Gastrocnemius medialis (tissue), 4 donors: ENCODE measurements at regions not wholly inside any gene's neighbourhood (a gene's known extent, or its start where the extent isn't known, plus 50 kb on each side); places are given as distances from the start of the nearest gene placed in this dataset.

Source experiments
- ATAC-seq, 2 donors: fragments of 150-250 bp; one replicate each; pipeline ENCODE4 v1.9.1; 2016
- DNase-seq, 2 donors: peaks; one replicate each; pipeline ENCODE4 v3.0.0-alpha.2; 2019
- H3K27ac ChIP-seq, 4 donors: fragments of 200-600 bp; sonication (generic); 1 replicate in 1 of 4; 2 replicates in 3 of 4; pipeline ENCODE4 v1.5.1; 2016 to 2018; ENCODE audit warnings: mild to moderate bottlenecking in 2 of 4, moderate library complexity in 1 of 4
- H3K27me3 ChIP-seq, 3 donors: fragments of 200-600 bp; sonication (generic) in 2 of 3; 1 replicate in 1 of 3; 2 replicates in 2 of 3; pipeline versions ENCODE4 v1.5.1 to v1.6.0; 2016 to 2019; ENCODE audit warnings: mild to moderate bottlenecking in 1 of 3, moderate library complexity in 1 of 3
- H3K36me3 ChIP-seq, 2 donors: fragments of 200-600 bp; sonication (generic) in 1 of 2; one replicate each; pipeline ENCODE4 v1.5.1; 2017 to 2018
- H3K4me1 ChIP-seq, 2 donors: fragments of 200-600 bp; sonication (generic) in 1 of 2; one replicate each; pipeline ENCODE4 v1.5.1; 2016 to 2017; ENCODE audit warnings: mild to moderate bottlenecking in 2 of 2
- H3K4me3 ChIP-seq, 4 donors: fragments of 200-600 bp; sonication (generic) in 3 of 4; 1 replicate in 1 of 4; 2 replicates in 3 of 4; pipeline ENCODE4 v1.5.1; 2016 to 2019; ENCODE audit warnings: mild to moderate bottlenecking in 2 of 4
- H3K9me3 ChIP-seq, 3 donors: fragments of 200-600 bp; sonication (generic) in 2 of 3; 1 replicate in 1 of 3; 2 replicates in 2 of 3; pipeline ENCODE4 v1.5.1; 2016 to 2019
- POLR2A ChIP-seq, 2 donors: fragments of 450-650 bp; IDR thresholded peaks; one replicate each; pipeline ENCODE4 v1.6.1; 2017; ENCODE audit warnings: antibody characterized with exemption in 2 of 2, mild to moderate bottlenecking in 2 of 2, moderate library complexity in 2 of 2
- in situ Hi-C, 4 donors: fragments of 200-750 bp; cut with MboI; loops; one replicate each; pipeline versions ENCODE4 v1.15.0 to v1.8.0; 2017; ENCODE audit warnings: low sequenced_read_pairs in 4 of 4
- intact Hi-C: fragments of 100-400 bp; cut with DNase I; formaldehyde crosslinking; loops from one replicate; pipeline ENCODE4 v1.15.1; 2023; ENCODE audit warnings: low total_unique reads
- TF ChIP-seq, protein P1 (sequence below), 5 experiments: fragments of 450-650 bp in 3 of 5; fragments of 200-600 bp in 2 of 5; sonication (generic) in 2 of 5; IDR thresholded peaks in 4 of 5; conservative IDR thresholded peaks in 1 of 5; 1 replicate in 4 of 5; 2 replicates in 1 of 5; pipeline ENCODE4 v1.5.1; 2016 to 2019; ENCODE audit warnings: antibody characterized with exemption in 5 of 5, mild to moderate bottlenecking in 3 of 5, moderate library complexity in 3 of 5

DNA sequence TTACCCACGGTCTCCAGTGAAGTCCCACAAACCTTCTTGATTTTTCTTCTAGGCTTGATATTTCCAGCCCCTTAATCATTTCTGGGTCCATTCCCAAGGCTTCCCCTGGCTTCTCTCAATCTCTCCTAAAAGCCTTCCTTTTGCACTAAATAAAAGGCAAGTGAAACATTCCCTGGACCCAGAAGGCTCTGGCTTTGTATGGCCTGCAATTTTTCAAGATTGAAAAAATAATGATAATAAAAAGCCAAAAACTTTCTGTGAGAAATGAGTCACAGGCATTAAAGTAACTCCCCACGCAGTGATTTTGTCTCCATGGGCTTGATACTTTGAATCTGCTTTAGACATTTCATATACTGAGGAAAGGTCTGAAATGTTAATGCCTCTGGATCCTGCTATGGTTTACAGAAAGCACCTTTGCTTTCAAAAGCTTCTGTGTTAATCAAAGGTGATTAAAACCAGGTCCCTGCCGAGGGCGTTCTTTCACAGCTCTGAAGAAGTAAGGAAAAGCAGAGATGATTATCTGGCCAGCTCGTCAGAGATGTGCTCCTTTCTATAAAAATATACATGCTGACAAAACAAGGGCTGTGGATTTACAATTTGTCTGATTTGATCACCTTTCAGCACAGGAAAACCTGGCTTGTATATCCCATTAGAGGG lies 118.9 kb upstream of the TMEM72 start:
- DNase-seq: no peak
- no peak for ATAC-seq
- no peaks in the 10 kb centered on the region for H3K9me3 ChIP-seq
- intact Hi-C loops (no loop called here), in situ Hi-C loops (no loop called here)
- H3K36me3 ChIP-seq: no peaks in the 10 kb centered on the region
- H3K27me3 ChIP-seq: no peaks in the 10 kb centered on the region
- TF ChIP-seq, protein P1, sequence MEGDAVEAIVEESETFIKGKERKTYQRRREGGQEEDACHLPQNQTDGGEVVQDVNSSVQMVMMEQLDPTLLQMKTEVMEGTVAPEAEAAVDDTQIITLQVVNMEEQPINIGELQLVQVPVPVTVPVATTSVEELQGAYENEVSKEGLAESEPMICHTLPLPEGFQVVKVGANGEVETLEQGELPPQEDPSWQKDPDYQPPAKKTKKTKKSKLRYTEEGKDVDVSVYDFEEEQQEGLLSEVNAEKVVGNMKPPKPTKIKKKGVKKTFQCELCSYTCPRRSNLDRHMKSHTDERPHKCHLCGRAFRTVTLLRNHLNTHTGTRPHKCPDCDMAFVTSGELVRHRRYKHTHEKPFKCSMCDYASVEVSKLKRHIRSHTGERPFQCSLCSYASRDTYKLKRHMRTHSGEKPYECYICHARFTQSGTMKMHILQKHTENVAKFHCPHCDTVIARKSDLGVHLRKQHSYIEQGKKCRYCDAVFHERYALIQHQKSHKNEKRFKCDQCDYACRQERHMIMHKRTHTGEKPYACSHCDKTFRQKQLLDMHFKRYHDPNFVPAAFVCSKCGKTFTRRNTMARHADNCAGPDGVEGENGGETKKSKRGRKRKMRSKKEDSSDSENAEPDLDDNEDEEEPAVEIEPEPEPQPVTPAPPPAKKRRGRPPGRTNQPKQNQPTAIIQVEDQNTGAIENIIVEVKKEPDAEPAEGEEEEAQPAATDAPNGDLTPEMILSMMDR (IDR thresholded peaks at IDR 0.05 in 4 of 5, conservative IDR thresholded peaks at IDR 0.05 in 1 of 5): no peak
- no peaks in the 10 kb centered on the region for H3K4me1 ChIP-seq
- no peak overlapping the region for H3K4me3 ChIP-seq
- H3K27ac ChIP-seq: no peak overlapping the region

DNA sequence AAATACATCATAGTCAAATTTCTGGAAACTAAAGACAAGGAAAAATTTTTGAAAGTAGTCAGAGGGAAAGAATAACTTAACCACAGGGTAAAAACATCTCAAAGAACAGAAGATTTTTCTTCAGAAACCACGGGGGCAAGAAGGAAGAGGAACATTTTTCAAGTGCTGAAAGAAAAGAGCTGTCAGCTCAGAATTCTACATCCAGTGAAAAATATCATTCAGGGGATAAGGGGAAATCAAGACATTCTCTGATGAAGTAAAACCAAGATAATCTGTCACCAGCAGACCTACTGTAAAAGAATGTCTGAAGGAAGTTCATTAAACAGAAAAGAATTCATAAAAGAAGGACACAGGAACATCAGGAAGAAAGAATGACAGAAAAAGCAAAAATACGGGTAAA lies 111.2 kb upstream of the TMEM72 start:
- ATAC-seq: no peak
- no peak for DNase-seq
- in situ Hi-C loops: no loop called here
- Histone ChIP-seq H3K4me1 (no peaks in the 10 kb centered on the region), H3K4me3 (no peak overlapping the region), H3K9me3 (no peaks in the 10 kb centered on the region), H3K27me3 (no peaks in the 10 kb centered on the region), H3K36me3 (no peaks in the 10 kb centered on the region), H3K27ac (no peak overlapping the region)
- TF ChIP-seq POLR2A (IDR thresholded peaks at IDR 0.05): no peak
- TF ChIP-seq, protein P1 (IDR thresholded peaks at IDR 0.05 in 4 of 5, conservative IDR thresholded peaks at IDR 0.05 in 1 of 5): no peak
- intact Hi-C loops: no loop called here

DNA sequence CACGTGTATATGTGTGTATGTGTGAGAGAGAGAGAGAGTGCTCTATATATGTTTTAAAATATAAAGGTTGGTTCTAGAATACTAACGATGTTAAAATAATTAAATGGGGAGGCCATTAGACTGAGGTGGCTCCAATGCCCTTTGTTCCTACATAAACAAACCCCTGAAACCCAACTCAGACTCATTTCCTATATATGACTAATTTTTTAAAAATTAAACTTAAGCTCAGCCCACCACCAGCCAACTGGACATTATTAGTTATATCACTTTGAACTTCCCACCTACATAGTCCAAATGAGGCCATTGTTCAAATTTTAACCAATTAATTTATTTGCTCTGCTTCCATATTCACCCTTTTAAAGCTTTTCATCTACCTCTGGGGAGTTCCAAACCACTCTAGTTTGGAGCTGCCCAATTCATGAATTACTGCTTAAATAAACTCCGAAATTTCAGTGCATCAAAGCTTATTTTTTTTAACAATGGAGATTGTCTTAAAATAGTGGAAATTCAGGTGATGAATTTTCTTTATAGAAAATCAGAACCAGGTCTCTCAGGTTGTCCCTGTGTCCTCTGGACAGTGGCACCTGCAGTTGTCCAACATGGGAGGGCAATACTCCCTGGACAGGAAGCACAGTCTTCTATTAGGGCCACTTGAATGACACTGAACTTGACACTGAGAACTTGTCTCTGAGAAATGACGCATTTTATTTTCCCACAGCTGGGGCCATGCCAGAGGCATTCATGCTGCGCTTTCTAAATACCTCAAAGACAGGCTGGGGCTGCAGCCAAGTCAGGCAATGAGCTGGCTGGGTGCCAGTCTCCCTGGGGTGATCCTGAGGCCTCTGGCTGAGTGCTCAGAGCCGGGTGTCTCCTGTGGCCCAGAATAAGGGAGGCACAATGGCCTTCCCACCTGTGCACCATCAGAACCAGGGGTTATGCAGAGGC lies 109.5 kb upstream of the TMEM72 start:
- DNase-seq (peak; percentile 14 to 45), ATAC-seq (peak; percentile 49 to 50)
- H3K27ac ChIP-seq: no peak overlapping the region
- intact Hi-C loops: no loop called here
- TF ChIP-seq, protein P1 (IDR thresholded peaks at IDR 0.05 in 4 of 5, conservative IDR thresholded peaks at IDR 0.05 in 1 of 5): no peak
- TF ChIP-seq POLR2A (IDR thresholded peaks at IDR 0.05): no peak
- H3K36me3 ChIP-seq: no peaks in the 10 kb centered on the region
- H3K4me1 ChIP-seq: no peaks in the 10 kb centered on the region
- no peaks in the 10 kb centered on the region for H3K27me3 ChIP-seq
- H3K4me3 ChIP-seq: no peak overlapping the region
- no peaks in the 10 kb centered on the region for H3K9me3 ChIP-seq
- in situ Hi-C loops: no loop called here

DNA sequence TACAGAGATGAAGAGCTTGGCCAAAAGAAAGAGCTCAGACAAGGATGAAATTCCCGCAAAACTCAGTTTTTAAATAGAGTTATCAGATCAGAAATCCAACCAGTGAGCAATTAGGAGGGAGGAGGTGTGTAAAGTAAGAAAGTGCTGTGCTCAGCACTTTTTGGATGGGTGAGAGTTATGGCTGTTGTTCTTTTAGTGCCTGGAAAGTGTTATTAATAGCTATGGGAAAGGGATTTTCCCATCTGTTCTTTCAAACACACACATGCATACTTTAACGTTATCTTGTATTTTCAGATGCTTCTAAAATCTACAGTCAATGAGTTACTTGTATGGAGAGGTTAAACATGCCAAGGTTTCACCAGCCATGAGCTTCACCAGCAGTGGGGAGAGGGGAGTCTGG lies 107.3 kb upstream of the TMEM72 start:
- H3K9me3 ChIP-seq: no peaks in the 10 kb centered on the region
- H3K4me1 ChIP-seq: peaks cover 0 to 3% of the 10 kb centered on the region in 2 donors
- ATAC-seq (no peak), DNase-seq (no peak)
- TF ChIP-seq, protein P1 (IDR thresholded peaks at IDR 0.05 in 4 of 5, conservative IDR thresholded peaks at IDR 0.05 in 1 of 5): no peak
- TF ChIP-seq POLR2A (IDR thresholded peaks at IDR 0.05): no peak
- no peaks in the 10 kb centered on the region for H3K27me3 ChIP-seq
- intact Hi-C loops (no loop called here), in situ Hi-C loops (no loop called here)
- H3K27ac ChIP-seq: no peak overlapping the region
- no peak overlapping the region for H3K4me3 ChIP-seq
- H3K36me3 ChIP-seq: no peaks in the 10 kb centered on the region
